Right renal pelvis (tissue), 4 donors: ENCODE measurements at regions not wholly inside any gene's neighbourhood (a gene's known extent, or its start where the extent isn't known, plus 50 kb on each side); places are given as distances from the start of the nearest gene placed in this dataset.

Experiments used
- DNase-seq, 4 donors: peaks; one replicate each; pipeline ENCODE4 v3.0.0-alpha.2; 2013; ENCODE audit warnings: low read depth in 4 of 4, low spot score in 3 of 4, missing footprints in 1 of 4

GRCh38 chr14:58809520-58809919 is 171.8 kb downstream of the DACT1 start:
- DNase-seq = no peak

GRCh38 chr14:58812050-58812910 is 174.5 kb downstream of the DACT1 start:
- no peak for DNase-seq

DNA sequence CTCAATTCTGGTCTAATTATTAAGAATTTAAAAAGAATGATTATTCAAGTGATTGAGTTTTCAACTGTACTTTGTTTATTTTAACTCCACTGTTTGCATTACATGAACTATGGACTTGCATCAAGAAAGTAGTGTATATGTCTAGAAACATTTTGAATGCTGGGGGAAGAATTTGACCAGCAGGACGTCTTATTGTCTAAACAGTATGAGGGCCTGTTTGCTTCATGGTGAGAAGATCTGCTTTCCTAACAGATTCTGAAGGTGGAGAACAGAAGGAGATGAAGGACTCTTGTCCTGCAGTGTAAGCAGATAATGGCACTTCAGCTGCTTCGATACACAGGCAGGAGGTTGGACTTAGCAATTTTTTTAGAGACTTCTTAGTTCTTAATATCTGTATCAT is 176.0 kb downstream of the DACT1 start:
- no peak for DNase-seq

DNA sequence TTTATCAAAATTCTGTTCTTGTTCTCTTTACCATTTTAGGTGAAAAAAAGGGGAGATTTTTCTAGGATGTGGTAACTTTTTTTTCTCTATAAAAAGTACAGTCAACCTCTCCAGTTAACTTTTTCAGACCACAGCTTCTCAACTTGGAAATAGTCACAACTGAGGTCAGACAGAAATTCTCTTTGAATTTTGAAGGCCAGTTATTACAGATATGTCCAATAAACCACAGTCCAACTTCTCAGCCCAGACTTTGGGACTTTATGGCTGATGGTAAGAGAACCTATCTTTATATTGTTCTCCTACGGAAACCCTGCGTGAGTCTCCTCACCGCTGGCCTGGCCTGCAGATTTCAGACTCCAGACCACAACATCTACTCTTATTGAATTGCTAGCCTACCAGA is 176.7 kb downstream of the DACT1 start:
- no peak for DNase-seq

DNA sequence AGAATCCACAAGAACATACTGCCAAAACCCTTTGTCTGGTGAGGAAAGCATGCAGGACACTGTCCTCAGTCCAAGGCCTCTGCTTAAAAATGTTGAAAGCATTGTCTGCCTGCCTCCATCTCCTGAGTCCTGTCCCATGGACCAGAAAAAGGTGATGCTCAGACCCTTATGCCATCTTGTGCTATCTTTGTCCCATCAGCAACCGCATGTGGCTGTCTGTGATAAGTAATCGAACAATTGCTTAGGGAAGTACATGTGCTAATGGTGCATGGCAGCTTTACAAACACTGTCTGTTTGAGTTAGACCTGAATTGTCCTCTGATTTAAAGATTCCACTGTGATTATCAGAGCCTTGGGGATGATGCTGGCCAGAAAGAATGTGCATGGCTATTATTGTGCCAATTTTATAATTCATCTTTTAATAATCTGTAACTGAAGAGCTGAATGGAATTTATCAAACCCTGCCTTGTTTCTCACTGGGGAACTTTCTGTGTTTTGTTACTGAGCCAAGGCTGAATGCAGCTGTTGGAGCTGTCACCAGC is 177.5 kb downstream of the DACT1 start:
- DNase-seq = no peak

GRCh38 chr14:58815794-58816193 is 178.0 kb downstream of the DACT1 start:
- DNase-seq = no peak

GRCh38 chr14:58816416-58817115 is 178.8 kb downstream of the DACT1 start:
- DNase-seq = no peak

- no peak for DNase-seq
These were observed 180.1 kb downstream of the DACT1 start for GRCh38 chr14:58817846-58818245.

- no peak for DNase-seq
These were observed 182.3 kb downstream of the DACT1 start for GRCh38 chr14:58820032-58820431.

DNA sequence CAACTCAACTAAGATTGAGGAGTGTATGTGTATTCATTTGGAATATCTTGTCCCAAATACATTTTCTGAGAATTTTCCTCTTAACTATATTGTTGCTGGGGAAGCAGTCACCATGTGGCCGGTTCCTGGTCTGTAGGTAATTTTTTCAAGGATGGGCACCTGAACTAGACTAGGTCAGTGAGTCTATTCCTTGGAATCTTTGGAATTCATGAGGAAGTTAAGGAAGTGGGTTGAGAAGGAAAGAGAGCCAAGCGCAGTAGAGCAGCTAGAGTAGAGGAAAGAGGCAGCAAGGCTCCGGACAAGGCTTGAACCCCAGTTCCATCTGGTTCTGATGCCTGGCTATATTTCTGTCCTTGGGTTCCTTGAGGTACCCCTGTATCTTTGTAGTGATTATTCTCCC is 183.7 kb downstream of the DACT1 start:
- DNase-seq = no peak

- DNase-seq = no peak
These were observed 185.1 kb downstream of the DACT1 start for GRCh38 chr14:58822856-58823255.

- DNase-seq = no peak
These were observed 185.6 kb downstream of the DACT1 start for GRCh38 chr14:58823312-58823711.

DNA sequence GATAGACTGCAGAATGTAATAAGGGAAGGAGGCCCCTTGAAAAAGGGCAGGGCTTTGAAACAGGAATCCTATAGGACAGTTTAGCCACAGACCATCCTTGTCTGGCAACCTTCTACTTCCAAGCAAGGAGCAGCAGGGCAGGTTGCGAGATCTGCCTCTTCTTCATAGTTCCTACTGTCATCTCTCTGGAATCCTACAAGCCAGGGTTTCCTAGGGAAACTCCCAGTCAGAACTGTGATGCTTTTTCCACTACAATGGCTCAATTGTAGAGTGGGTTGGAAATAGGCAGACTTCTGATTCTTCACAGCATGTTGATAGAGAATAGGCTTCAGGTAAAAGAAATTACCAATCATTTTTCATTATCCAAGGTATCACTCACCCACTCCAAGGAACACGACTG is 186.3 kb downstream of the DACT1 start:
- DNase-seq = no peak

- DNase-seq = no peak
These were observed 187.0 kb downstream of the DACT1 start for GRCh38 chr14:58824796-58825195.

DNA sequence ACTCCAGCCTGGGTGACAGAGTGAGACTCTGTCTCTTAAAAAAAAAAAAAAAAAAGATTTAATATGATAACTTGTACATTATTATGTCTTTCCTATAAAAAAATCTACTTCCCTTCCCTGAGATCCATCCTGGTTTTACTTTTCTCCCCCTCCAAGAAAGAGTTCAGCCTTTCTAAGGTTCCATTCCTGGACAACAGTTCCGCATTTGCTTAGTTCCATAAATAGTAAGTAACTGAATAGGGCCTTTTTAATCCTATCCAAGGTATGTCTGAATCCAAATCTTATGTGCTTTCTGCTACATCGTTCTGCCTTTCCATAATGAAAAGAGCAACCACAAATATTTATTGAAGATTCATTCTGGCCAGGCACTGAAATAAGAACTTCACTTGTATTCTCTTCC is 187.8 kb downstream of the DACT1 start:
- DNase-seq = no peak

GRCh38 chr14:58826845-58827686 is 189.3 kb downstream of the DACT1 start:
- DNase-seq = no peak

DNA sequence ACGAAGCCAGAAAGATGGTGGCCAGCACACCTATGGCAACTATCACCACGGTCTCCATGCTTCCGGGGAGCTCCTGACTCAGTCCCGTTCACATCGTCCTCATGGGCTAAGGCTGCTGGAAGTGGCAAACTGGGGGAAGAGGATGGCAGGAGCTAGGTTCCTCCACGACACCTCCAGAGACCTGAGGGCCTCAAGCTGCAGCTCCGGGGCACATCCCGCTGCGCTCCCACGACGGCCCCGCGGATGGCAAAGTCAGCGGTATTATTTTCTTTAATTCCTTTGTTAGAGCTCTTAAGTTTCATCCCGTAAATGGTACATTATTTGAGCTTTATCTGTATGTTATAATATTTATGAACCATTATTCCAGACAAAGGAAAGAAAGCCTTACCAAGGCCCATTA is 190.5 kb downstream of the DACT1 start:
- no peak for DNase-seq

DNA sequence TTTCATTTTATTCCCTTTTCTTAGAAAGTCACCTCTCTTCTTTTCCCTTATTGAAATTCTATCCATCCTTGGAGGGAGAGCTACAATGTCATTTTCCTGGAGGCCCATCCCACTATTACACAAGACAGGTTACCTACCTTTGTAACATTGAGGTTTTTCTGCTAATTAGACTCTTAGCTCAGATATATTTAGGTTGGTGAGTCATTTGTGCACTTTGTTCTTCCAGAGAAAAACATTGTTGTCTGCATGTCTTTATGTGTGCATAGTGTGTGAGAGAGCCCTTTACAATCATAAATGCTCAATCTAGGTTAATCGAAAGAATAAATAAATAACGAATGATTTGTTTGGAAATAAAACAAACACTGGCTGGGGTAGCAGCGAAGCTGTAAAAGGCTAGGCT is 191.8 kb downstream of the DACT1 start:
- no peak for DNase-seq

- DNase-seq = no peak
These were observed 192.4 kb downstream of the DACT1 start for GRCh38 chr14:58830121-58830520.

DNA sequence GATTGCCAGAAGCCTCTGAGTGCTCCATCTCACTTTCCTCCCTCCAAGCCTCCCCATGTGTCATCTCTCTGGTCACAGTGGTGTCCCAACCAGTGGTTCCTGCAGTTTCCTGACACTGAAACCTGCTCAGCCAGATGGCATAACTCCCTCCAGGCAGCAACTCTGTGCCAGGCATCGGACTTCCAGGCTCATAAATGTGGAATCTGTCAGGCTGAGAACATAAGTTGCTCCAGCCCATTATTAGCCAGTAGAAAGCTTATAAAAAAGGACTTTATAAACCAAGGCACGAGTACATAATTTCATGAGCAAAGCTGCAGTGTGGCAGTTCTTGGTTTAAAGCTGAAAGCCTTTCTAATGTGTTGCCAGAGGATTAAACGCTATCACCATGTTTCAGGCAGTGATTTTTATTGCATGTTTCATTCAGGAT is 194.3 kb downstream of the DACT1 start:
- no peak for DNase-seq
